G401 (cell line): ENCODE measurements at regions not wholly inside any gene's neighbourhood (a gene's known extent, or its start where the extent isn't known, plus 50 kb on each side); places are given as distances from the start of the nearest gene placed in this dataset.
A peak's percentile ranks its signal among the peaks of the same experiment; 100 is the strongest.
"Not testable (repeated sequence)": the region's sequence is repeated elsewhere in the genome, so short reads cannot be mapped to it uniquely, and the experiment has no call there.

ENCODE experiments used
- DNase-seq: peaks from one replicate; pipeline ENCODE4 v3.0.0-alpha.2; 2015; ENCODE audit warnings: low spot score
- in situ Hi-C: cut with HindIII; loops from 2 replicates; pipeline ENCODE4 v1.10.0; 2016; ENCODE audit warnings: low sequenced_read_pairs, mixed read lengths

DNA sequence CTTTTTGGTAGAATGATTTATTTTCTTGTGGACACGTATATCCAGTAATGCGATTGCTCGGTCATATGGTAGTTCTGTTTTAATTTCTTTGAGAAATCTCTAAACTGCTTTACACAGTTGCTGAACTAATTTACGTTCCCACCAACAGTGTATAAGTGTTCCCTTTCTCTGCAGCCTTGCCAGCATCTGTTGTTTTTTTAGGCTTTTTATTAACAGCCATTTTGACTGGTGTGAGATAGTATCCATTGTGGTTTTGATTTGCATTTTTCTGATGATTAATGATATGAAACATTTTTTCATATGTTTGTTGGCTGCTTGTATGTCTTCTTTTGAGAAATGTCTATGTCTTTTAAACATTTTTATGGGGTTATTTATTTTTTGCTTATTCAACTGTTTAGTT is 196.7 kb downstream of the MOXD1 start:
- DNase-seq = no peak
- in situ Hi-C loops = no loop called here

DNA sequence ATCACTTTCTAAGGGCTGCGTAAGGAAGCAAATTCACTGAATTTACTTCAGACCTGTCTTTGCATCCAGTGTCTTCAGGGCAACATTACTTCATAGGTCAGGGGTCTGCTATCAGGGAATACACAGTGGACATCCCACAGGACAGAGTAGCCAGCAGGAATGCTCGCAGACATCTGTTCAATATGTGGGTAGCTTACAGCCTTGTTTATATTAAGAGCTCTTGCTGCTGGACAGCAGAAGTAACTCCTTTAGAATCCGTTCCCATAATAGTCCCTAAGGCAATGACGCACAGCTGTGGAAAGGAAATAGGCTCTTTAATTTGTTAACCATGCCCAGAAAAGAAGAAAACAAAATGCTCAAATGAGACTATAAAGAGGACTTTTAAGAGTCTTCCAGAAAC is 198.7 kb downstream of the MOXD1 start:
- DNase-seq = no peak
- in situ Hi-C loops = no loop called here

DNA sequence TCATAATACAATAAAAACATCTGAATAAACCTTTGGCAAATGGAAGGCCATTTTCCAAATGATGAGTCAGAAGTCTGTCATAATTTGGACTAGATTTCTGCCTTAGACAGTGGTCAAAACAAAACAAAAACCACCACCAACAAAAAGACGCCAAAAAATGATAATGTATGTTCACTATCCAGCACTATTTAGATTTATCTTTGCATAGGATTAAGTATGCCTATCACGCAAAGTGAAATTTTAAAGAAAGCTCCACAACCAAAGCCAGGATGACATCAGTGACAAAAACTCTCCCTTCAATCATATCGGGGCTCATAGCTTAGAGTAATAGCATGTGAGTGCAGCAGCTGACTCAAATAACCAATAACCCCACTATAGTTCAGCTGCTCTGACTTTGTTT is 201.9 kb downstream of the MOXD1 start:
- DNase-seq = no peak
- in situ Hi-C loops = no loop called here

DNA sequence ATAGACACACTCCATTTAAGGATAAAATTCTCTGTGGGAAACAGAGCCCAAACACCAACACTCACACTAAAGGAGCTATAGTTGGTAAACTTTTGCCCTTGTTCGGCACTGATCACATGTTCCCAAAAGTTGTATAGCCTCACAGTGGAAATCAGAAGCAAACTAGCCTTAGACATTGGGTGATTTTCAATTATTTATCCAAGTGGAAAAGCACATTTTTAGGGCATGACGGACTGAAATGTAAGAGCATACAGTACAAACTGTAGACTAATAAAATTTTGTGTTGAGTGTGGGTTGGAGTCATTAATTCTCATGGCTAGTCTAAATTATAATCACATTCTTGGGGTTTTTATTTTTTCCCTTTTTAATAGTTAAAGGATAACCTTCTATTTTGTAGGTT is 202.4 kb downstream of the MOXD1 start:
- DNase-seq = no peak
- in situ Hi-C loops = no loop called here

DNA sequence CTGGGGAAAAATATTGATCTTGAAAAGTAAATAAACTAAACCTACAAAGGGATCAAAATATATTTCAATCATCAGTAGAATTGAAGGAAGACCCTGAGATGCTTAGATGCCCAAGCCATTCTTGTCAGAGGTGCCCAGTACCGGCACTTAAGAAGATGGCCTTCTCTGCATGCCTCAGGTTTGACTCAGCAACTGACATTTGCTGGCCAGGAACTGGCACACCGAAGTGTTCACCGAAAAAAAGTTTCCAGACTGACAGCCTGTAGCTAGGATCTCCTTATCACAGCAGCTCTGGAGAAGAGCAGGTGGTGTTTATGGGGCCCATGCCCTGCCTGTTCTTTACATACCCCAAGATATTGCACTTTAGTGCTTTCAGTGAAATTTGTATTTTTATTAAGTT is 203.2 kb downstream of the MOXD1 start:
- no peak for DNase-seq
- in situ Hi-C loops = no loop called here

DNA sequence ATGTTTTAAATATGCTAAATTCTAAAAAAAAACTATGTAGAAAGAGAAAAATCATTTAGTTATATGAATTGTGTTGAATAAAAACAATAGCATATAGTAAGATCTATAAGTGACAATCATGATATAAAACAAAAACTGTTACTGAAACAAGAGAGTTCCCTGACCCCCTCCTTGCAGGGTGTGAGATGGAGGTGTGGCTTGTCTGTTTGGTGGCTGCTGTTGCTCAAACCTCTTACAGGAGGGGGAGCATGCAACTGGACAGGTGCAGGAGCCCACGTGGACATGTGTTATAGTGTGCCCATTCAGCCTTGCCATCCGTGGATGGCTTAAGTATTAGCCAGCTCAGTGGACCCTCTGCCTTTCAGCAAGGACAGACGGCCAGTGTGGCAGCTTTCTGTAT is 206.7 kb downstream of the MOXD1 start:
- in situ Hi-C loops = no loop called here

DNA sequence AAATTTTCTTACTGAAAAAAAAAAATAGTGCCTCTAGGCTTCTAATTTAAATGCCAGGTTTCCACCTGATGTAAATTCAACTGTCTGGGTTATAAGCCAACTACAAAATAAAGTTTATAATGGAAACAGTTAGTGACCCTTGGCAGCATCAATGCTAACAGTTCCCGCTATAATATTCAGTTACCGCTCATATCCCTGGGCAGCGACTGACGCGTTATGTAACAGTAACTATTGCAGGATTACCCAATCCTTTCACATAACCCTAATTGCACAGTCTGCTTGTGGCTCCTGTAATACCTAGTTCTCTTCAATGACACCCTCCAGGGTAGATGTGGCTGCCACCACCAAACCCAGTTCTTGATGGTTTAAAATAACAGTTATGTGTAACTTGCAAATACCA is 208.6 kb downstream of the MOXD1 start:
- in situ Hi-C loops = no loop called here
- no peak for DNase-seq

More for the DNA sequence above, 206.7 kb downstream of the MOXD1 start:
- no peak for DNase-seq

DNA sequence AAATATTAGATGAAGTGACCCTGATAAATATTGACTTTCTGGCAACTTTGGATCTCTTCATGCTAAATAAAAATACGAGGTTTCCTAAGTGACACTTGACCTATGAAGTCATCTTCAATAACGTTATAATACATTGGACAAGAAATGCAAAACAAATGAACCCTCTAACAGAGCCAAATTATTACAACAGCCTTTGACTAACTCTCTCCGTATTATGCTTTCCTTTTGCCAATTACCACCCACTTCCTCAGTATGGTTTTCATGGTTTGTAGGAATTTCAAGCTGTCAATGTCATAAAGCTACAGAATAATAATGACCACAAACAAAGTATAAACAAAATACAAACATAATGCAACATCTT is 210.5 kb downstream of the MOXD1 start:
- no peak for DNase-seq
- in situ Hi-C loops = no loop called here

DNA sequence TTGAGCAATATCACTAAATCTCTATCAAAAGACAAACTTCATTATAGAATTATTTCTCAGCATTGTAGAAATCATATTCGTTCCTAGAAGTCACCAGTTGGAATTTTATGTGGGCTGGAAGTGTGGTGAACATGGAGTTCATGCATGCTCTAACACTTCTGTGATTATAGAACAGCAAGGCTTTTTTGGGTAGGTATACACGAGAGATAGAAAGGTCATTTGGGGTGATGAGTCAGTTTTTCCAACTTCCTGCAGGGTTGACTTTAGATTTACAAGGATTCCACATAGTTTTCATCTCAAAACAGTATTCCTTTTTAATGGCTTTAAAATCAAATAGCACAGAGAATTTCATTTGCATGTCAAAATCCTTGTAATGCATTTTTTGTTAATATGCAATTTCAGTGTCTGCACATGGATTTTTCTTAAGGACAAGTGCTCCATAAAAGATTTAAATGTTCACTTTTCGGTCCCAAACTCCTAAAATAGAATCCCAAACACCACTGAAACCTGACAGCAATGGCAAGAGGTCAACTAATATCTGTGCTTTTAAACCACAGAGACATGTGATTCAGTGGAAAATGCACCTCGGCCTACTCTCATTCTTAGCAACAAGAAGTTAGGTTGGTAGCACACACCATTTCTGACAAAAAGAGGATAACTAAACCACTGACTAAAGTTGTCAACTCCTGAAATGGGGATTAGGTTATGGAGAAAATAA is 211.0 kb downstream of the MOXD1 start:
- in situ Hi-C loops = no loop called here

DNA sequence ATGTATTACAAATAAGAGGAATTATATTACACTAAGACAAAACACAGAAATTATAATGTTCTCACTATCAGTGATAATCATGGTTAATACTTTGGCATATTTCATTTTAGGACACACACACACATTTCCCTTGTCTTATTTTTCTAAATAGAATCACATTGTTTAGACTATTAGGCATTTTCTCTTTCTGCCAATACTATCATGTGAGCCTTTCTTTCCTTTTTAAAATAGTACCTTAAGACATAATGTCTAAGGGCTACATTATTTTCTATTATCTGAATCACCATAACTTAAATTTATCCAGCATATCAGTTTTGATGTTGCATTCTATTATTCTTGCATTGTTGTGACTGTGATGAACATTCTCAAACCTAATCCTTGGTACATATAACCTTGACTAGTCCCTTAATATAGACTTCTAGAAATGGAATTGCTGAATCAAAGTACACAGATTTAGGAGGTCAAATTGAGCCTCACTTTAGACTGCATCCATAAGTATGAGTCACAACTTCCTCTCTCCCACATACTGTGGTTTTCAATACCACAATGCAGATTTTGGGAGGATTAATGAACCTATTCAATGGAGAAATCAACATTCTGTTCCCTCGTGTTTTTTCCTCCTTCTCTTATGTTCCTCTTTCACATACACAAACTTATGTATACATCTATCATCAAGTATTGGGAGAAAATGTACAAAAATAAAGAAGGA is 212.6 kb downstream of the MOXD1 start:
- DNase-seq = no peak
- in situ Hi-C loops = no loop called here

More for the DNA sequence above, 211.0 kb downstream of the MOXD1 start:
- no peak for DNase-seq

DNA sequence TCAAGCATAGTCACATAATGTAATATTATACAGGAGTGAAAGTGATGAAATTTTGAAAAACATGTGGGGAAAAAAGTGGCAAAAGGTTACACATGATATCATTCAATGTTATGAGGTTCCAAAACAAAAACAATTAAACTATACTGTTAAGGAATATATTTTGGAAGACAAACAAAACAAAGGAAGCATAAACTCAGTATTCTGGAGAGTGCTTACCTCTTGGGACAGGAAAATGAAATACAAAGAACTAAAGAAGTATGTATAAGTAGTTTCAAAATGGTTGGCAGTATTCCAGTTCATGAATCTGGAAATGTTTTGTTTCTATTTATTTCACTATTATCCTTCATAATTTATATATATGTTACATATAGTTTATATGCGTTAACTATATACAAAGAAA is 213.5 kb downstream of the MOXD1 start:
- in situ Hi-C loops = no loop called here
- no peak for DNase-seq

DNA sequence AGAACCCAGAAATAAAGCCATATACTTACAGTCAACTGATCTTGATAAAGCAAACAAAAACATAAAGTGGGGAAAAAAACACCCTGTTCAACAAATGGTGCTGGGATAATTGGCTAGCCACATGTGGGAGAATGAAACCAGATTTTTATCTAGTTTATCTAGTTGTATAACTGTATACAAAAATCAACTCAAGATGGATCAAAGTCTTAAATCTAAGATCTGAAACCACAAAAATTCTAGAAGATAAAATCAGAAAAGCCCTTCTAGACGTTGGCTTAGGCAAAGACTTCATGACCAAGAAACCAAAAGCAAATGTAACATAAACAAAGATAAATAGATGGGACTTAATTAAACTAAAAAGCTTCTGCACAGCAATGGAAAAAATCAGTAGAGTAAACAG is 216.3 kb downstream of the MOXD1 start:
- DNase-seq, in situ Hi-C loops: not testable (repeated sequence)

DNA sequence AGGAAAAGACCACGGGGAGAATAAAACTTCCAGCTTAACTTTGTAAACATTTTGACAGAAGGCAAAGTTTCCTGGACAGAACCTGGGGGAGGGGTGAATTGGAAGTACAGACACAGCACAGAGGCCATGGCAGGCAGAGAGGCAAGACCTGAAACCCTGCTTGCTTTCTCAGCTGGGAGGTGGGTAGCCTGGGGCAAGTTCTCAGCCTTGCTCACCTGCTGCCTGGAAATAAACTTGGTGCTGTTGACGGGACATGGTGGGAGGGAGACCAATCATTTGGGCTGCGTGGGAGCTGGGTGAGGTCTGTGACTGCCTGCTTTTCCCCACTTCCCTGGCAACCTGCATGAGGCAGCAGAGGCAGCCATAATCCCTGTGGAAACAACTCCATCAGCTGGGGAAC is 221.3 kb downstream of the MOXD1 start:
- no peak for DNase-seq
- in situ Hi-C loops = no loop called here

DNA sequence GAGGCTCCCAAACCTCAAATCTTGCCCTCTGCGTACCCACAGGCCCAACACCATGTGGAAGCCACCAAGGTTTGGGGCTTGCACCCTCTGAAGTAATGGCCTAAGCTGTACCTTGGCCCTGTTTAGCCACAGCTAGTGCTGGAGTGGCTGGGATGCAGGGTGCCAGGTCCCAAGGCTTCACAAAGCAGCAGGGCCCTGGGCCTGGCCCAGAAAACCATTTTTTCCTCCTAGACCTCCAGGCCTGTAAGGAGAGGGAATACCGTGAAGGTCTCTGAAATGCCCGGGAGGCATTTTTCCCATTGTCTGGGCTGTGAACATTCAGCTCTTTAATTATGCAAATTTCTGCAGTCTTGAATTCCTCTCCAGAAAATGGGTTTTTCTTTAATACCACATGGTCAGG is 223.7 kb upstream of the CCN2 start:
- no peak for DNase-seq
- in situ Hi-C loops = no loop called here

DNA sequence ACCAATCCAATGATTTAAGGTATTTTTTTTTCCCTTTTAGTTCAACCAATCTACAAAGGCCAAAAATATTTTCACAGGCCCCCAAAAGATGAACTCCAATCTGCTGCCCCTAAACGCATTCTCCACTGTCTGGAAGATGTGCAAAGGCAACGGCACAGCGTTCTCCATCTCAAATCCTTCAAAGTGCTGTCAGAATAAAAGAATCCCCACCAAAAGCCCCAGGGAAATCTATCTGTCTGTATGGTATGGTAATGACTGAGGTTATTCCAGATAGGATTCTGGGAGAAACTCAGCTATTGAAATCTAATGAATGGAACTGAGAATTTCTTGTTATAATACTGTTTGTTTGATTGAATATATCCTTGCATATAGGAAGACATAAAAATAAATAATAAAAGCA is 217.8 kb upstream of the CCN2 start:
- no peak for DNase-seq
- in situ Hi-C loops = no loop called here

DNA sequence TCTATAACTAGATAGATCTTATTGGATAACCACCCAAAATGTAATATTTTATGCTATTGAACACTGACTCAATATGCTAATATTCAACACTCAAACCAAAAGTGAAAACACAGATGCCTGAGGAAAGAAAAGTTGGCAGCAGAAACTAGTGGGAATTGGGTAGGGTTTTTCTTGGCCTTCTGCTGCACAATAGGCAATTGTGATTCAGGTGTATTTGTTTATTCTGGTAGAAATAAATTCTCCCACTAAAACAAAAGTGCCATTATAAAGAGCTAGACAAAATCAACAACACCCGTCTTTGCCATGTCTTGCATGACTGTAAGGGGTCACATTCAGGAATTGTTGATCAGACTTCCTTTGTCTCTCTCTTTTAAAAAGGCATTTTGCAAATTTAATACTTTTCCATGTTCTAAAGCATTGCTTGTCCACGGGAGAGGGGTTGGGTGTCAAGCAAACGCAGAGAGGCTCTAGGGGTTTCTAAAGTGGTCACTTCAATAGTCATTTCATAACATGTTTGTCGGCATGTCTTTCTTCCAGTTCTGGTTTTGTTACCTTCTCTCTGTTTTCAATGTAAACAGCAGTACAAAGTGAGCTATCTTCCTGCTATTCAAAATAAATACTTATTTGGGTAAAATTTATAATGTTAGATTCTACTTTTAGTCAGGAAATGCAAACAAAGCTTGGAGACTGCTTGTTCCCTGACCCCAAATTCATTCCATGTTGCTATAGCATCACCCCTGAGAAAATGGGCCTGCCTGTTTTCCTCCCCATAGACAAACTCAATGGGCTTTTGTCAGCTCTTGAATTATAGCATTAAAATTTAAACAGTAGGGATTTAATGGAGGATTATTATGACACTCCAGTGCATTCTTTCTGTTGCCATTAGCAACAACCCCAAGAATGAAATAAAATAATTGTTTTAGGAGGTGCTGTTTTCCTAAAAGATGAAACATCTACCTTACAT is 217.0 kb upstream of the CCN2 start:
- no peak for DNase-seq
- in situ Hi-C loops = no loop called here

DNA sequence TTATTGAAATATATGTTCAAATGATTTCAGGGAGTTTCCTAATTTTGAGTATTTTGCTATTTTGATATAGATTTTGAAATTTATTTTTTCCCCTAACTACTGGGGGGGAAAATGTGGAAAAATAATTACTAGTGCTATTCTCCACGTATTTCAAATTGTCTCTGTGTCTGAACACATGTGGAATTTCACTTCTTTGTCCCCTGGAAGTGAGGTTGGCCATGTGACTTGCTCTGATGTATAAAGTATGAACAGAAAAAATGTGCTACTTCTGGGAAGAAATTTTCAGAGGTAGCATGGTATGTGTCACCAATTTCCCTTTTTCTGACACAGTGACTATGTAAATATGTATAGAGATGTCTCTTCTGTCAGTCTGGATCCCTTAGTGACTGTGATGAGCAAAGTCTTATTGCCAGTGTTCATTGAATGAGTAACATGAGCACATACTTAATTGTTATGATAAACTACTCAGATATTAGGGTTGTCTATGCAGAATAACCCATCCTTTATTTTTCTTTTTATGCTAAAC is 215.4 kb upstream of the CCN2 start:
- DNase-seq = no peak
- in situ Hi-C loops = no loop called here

DNA sequence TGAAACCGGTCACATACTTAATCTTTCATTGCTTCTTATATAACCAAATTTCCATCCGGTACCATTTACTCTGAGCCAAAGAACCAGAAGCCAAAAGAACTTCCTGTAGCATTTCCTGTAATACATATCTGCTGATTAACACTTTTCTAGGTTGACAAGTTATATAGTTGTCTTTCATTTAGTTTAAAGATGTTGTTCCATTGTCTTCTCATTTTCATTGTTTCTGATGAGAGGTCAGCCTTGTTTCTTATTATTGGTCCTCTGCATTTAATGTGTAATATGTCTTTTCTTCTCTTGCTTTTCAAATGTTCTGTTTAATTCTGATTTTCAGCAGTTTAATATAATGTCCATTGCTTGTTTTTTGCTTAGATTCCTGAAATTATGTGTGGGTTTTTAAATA is 214.5 kb upstream of the CCN2 start:
- no peak for DNase-seq
- in situ Hi-C loops = no loop called here

DNA sequence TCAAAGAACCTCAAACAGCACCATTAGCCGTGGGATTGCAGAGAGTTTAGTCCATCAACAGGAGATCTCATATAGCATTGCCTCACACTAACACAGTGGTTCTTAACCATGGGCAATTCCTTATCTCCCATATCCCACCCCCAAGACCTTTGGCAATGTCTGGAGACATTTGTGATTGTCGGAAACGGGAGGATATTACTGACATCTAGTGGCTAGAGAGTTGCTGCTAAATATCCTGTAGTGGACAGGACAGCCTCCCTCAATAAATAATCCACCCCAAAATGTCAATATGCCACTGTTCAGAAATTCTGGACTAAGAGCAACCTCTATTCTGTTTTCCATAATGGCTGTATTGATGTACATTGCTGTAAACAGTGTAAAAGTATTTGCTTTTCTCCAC is 210.1 kb upstream of the CCN2 start:
- in situ Hi-C loops = no loop called here
- peak; percentile 12 for DNase-seq
